GM21390 (cell line): ENCODE measurements at regions not wholly inside any gene's neighbourhood (a gene's known extent, or its start where the extent isn't known, plus 50 kb on each side); places are given as distances from the start of the nearest gene placed in this dataset.
"Not testable (repeated sequence)": the region's sequence is repeated elsewhere in the genome, so short reads cannot be mapped to it uniquely, and the experiment has no call there.

Experiments
- ATAC-seq: cut with Tn5 transposase; IDR thresholded peaks from one replicate; pipeline ENCODE4 v1.9.1; 2021; ENCODE audit not compliant: unreplicated experiment

DNA sequence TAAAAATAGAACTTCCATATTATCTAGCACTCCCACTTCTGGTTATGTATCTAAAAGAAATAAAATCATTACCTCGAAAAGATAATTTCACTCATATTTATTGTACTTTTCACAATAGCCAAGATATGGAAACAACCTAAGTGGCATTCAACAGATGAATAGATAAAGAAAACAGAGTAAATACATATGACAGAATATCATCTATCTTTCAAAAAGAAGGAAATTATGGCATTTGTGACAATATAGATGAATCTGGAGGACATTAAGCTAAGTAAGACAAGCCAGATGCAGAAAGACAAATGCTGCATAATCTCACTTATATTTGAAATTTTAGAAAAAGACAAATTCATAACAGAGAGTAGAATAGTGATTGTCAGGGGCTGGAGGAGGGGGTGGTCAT is 590.0 kb upstream of the ANO3 start:
- no peak for ATAC-seq

DNA sequence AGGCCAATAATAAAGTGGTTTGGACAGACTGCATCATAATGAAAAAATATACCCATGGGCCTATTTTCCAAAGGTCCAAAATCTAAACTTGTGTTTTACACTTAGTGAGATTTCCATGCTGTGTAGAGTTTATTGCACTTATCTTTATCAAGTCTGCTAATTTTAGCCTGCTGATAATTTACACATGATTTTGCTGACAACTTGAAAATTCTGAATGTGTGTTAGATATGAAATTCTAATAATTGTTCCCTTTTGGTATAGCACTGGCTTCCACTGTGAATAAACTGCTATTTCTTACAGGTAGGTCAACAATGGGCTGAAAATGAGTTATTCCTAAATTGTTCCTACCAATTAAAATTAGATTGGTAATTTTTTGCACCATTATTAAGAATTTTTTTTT is 589.1 kb upstream of the ANO3 start:
- ATAC-seq = no peak

DNA sequence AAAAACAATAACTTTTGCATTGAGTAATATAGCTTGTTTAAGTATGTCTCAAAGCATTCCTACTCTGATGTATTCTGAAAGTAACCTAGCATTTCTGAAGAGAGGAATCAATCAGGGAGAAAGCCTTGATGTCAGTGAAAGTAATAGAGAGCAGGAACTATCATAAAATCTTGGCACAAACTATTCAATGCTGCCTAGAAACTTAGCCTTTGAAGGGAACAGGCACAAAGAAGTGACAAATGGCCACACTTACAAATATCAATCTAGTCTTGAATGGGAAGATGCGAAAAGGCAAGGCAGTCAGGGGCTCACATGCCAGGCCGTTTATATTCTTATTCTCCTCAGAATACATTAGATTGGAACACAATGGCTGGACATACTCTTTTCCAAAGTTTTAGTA is 576.5 kb upstream of the ANO3 start:
- no peak for ATAC-seq

DNA sequence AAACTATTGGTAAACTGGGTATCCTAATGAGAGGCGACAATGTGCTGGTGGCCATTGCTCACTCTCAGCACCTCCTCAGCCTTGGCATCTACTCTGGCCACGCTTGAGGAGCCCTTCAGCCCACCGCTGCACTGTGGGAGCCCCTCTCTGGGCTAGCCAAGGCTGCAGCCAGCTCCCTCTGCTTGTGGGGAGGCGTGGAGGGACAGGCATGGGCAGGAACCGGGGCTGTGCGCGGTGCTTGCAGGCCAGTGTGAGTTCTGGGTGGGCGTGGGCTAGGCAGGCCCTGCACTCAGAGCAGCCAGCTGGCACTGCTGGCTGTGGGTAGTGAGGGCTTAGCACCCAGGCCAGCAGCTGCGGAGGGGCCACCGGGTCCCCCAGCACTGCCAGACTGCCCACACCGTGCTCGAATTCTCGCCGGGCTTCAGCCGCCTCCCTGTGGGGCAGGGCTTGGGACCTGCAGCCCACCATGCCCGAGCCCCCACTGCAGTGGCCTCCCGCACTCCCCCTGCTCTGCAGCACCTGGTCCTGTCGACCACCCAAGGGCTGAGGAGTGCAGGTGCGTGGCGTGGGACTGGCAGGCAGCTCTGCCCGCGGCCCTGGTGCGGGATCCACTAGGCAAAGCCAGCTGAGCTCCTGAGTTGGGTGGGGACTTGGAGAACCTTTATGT is 575.9 kb upstream of the ANO3 start:
- no peak for ATAC-seq

DNA sequence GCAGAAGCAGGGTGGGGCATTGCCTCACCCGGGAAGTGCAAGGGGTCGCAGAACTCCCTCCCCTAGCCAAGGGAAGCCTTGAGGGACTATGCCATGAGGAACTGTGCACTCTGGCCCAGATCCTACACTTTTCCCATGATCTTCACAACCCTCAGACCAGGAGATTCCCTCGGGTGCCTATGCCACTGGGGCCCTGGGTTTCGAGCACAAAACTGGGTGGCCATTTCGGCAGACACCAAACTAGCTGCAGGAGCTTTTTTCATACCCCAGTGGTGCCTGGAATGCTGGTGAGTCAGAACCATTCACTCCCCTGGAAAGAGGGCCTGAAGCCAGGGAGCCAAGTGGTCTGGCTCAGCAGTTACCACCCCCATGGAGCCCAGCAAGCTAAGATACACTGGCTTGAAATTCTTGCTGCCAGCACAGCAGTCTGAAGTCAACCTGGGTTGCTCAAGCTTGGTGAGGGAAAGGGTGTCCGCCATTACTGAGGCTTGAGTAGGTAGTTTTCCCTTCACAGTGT is 573.7 kb upstream of the ANO3 start:
- no peak for ATAC-seq

DNA sequence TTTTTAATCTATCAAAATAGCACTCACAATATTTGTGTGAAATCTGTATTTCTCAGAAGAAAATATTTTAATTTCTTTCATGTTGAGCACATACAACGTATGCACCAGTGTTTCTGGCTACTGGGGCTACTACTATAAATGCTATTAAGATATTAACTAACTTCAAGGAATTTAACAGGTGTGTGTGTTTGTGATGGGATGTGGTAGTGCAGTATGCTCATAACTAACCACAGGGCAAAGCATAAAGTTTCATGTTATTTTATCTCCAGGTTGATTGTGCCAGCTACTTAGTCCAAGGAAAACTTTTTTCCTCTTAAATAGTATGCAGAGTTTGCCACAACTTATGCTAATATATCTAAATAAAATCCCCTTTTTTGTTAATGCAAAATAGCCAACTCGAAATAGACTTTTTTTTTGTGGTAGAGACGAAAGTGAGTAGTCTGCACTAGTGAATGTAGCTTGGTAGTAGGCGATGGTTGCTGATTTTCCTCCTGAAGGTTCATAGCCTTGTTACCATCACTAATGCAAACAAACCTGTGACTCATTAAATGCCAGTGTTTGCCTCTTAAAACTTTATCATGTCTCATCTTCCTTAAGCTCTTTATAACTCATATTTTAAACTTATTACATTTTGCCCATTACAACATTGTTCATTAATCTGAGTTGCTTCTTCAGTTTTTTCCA is 565.5 kb upstream of the ANO3 start:
- no peak for ATAC-seq

DNA sequence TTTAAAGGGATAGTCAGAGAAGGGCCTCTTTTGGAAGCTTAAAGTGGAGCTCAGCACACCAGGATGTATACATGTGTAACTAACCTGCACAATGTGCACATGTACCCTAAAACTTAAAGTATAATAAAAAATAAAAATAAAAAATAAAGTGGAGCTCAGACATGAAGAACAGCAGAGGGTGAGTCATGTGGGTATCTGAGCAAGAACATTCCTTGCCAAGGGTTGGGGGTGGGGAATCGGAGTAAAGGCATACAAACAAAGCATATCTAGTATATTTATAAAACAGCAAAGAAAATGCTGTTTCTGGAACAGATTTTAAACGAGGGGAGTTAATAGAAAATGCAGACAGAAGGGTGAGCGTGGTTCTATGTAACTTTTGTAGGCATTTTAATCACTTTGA is 562.6 kb upstream of the ANO3 start:
- ATAC-seq = no peak

DNA sequence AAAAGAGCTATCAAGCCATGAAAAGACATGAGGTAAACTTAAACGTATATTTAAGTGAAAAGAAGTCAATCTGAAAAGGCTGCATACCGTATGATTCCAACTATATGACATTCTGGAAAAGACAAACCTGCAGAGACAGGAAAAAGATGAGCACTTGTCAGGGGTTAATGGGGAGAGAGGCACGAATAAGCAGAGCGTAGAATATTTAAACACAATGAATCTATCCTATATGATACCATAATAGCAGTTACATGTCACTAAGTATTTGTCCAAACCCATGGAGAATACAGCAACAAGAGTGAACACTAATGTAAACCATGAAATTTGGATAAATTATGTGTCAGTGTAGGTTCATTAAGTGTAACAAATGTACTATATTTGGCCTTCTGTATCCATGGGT is 560.3 kb upstream of the ANO3 start:
- no peak for ATAC-seq

- ATAC-seq = no peak
Measured at GRCh38 chr11:25775603-25776002, 556.3 kb upstream of the ANO3 start.

- ATAC-seq = no peak
Measured at GRCh38 chr11:25776238-25776637, 555.7 kb upstream of the ANO3 start.

- no peak for ATAC-seq
Measured at GRCh38 chr11:25777343-25777742, 554.6 kb upstream of the ANO3 start.

GRCh38 chr11:25779033-25779432 is 552.9 kb upstream of the ANO3 start:
- ATAC-seq = no peak

DNA sequence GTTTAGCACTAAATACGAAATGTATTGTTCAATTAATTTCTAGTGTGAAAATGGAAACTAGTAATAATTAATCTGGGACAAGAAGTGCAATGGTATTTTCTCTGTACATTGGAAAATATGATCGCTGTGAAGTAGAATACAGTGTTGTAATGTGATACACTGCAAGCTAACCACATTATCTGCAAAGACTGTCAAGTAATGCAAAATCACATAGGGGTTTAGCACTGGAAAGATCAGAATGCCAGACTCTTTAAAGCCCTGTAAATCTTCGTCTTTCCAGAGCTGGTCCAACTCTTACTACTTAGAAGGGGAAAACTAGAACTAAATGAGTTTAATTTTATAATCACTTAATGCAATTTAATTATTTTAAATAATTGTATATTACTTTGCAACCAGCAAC is 544.5 kb upstream of the ANO3 start:
- no peak for ATAC-seq

GRCh38 chr11:25790396-25790795 is 541.5 kb upstream of the ANO3 start:
- ATAC-seq = no peak

- ATAC-seq = no peak
Measured at GRCh38 chr11:25793637-25794036, 538.3 kb upstream of the ANO3 start.

DNA sequence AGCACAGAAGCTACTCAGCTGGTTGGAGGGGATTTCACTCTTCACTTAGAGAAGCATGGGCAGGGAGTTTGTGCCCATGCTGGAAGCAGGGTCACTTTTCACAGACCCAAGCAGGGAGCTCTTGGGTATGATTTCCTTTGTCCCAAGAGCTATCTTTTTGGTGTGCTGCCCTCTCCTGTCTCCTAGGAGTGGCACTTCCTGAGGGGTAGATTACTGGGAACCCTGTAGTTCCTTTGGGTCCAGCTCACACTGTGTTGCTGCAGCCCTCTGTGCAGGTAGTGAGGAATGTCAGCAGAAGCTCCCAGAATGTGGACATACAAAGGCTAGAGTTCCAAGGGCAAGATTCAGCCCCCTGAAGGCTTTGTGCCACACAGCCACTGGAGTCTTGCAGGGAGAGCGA is 537.1 kb upstream of the ANO3 start:
- no peak for ATAC-seq

GRCh38 chr11:25816411-25816810 is 515.5 kb upstream of the ANO3 start:
- ATAC-seq = no peak

DNA sequence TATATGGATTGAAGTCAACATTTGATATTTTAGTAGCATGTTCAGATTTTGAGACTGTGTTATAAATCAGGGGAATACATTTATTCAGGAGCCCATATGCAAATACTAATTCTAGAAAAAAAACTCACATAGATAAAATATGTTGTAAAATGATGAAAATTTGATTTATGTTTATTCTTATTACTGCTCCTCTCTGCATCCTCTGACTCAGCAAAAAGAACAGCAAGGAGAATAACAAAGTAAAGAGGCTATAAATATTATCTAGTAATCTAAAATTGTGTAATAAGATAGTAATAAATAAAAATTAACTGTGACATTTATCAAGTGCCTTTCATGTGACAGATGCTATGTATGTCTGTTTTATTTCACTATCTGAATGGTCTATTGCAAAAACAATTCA is 507.2 kb upstream of the ANO3 start:
- no peak for ATAC-seq

DNA sequence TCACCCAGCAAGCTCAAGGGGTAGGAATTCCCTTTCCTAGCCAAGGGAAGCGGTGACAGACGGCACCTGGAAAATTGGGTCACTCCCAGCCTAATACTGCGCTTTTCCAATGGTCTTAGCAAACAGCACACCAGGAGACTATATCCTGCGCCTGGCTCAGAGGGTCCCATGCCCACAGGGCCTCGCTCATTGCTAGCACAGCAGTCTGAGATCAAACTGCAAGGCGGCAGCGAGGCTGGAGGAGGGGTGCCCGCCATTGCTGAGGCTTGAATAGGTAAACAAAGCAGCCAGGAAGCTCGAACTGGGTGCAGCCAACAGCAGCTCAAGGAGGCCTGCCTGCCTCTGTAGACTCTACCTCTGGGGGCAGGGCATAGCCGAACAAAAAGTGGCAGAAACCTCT is 500.4 kb upstream of the ANO3 start:
- ATAC-seq = not testable (repeated sequence)

- ATAC-seq = no peak
Measured at GRCh38 chr11:25838918-25839625, 492.9 kb upstream of the ANO3 start.

- ATAC-seq = no peak
Measured at GRCh38 chr11:25844811-25845210, 487.1 kb upstream of the ANO3 start.

- ATAC-seq = no peak
Measured at GRCh38 chr11:25855916-25856315, 476.0 kb upstream of the ANO3 start.
